ENCODE measurements at regions not wholly inside any gene's neighbourhood (a gene's known extent, or its start where the extent isn't known, plus 50 kb on each side); places are given as distances from the start of the nearest gene placed in this dataset.

DNA sequence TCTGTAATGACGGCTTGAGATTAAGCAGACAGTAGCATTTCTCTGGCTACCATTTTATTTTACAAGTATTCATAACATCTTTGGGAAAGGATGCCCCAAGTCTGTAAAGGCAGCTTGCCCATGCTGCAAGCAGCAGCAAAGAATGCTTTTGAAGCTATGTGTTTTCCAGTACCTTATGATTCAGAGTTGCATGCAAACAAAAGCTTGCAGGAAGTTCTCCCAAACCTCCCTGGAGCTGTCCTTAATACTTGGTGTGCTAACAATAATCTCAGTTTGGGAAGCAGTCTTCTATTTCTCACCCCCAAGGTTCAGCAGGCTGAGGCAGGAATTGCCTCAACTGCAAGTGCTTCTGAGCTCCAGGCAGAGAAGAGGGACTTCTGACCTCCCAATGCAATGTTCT is 60.8 kb downstream of the CCNA1 start:
- DNase-seq (ENCODE audit: extremely low read depth in 1 of 11, low read depth in 9 of 11, low spot score in 4 of 11) = no peak

DNA sequence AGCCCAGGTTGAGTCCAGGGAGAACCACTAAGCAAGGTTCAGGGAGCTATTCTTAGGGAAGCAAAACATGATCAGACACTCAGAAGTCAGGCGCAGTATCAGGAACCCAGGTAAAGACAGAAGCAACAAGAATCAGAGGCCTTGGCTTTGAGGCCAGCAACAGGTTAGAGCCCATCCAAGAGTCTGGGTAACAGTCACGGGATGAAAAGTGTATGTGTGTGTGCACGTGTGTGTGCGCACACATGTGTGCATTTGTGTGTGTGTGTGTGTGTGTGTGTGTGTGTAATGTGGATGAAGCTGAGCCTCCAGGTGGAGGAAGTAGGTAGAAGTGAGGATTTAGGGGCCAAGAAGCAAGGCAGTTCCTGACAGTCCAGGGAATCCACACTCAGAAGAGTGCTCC is 63.1 kb downstream of the CCNA1 start:
- DNase-seq (ENCODE audit: extremely low read depth in 1 of 11, low read depth in 9 of 11, low spot score in 4 of 11) = no peak

DNA sequence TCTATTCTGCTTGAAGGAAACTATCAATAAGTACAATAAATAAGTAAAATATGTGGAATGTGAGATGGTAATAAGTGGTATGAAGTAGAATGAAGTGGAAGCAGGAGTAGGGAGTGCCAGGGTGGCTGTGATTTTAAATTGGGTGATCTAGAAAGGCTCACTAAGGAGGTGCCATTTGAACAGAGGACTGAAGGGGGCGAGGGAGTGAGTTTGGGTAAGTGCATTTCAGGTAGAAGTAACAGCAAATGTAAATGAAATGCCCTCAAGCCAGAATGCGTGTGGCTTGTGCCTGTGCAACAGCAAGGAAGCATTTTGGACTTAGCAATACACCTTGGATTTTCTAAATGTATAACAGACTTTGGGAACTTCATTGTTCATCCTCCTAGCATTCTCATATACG is 77.1 kb downstream of the CCNA1 start:
- DNase-seq (ENCODE audit: extremely low read depth in 1 of 11, low read depth in 9 of 11, low spot score in 4 of 11) = no peak

DNA sequence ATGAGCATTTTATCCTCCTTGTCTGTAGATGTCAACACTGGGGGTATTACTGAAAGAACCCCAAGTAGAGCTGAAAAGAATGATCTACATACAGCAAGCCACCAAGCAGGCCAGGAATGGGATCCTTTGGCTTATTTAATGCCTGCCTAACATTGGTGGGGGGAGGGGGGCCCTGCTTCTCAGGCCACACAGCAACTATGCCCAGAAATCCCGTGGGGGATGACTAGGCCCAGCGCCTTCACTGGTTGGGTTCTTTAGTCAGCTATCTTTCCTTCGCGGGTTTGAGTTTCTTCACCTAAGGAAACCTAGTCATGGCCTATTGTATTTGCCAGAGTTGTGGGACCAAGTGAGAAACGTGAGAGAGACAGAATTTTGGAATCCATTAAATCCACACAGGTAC is 80.5 kb downstream of the CCNA1 start:
- no peak for DNase-seq (ENCODE audit: extremely low read depth in 1 of 11, low read depth in 9 of 11, low spot score in 4 of 11)

DNA sequence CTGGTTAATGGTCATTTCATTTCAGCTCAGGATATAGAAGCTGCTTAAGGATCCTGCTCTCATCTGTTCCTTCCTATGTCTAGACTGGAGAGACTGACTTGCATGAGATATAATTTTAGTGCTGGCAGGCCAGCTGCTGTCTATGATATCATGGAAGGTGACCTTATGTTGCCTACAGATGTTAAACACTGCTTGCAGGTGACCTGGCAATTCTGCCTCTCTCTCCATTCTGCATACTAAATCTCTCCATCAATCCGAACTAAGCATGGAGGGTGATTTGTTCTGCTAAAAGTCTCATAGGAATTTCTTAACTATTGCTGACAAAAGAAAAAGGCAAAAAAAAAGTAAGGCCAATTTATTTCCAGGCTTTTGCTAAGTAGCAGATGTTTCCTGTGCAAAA is 81.0 kb downstream of the CCNA1 start:
- no peak for DNase-seq (ENCODE audit: extremely low read depth in 1 of 11, low read depth in 9 of 11, low spot score in 4 of 11)

DNA sequence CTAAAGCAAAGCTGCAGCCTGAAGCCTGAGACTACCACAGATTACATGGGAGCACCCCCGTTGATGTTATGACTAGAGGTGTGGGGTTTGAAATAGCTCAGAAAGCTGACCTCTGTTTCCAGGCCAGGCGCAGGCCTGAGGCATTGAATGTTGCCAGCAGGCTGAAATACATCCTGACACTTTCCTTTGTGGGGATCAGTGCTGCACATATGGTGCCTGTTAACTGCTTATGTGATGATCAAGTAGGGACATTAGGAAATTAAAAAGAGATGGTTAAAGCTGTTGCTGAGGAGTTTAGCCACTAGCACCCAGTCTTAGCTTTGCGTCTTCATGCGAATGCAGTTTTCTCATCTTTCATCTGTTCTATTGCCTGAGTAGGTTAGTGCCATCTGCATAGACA is 83.2 kb downstream of the CCNA1 start:
- DNase-seq (ENCODE audit: extremely low read depth in 1 of 11, low read depth in 9 of 11, low spot score in 4 of 11) = no peak

DNA sequence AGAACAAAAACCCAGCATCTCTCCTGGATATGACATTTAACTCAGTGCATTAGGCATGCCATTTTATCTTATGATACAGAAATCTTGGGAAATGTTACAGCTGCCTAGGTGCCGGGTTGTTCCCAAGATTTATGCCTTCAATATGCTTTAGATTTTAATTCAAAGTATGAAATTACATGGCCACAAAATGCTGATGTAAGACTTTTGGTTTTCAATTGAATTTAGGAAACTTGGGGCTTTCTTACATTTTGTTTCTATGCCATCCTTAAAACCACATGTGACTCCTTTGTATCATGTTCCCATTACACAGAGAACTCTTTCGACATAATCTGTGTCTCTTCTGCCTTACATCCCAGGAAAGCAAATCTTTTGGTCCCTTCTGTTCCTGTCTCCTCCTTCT is 83.9 kb downstream of the CCNA1 start:
- no peak for DNase-seq (ENCODE audit: extremely low read depth in 1 of 11, low read depth in 9 of 11, low spot score in 4 of 11)

DNA sequence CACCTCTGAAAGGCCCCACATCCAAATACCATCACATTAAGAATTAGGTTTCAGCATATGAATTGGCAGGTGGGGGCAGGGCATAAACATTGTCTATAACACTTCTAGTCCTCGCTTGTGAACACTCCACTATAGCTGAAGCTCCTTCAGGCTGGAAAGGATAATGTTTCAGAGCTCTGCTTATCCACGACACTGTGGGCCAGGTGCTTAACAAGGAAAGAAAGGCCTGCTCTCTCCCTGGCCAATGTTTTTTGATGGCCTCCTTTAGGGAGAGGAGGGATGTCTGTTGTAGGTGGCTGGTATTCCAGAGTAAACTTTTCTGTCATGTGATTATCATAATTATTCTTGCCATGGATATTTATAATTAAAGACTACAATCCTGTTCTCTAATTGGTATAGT is 86.4 kb downstream of the CCNA1 start:
- no peak for DNase-seq (ENCODE audit: extremely low read depth in 1 of 11, low read depth in 9 of 11, low spot score in 4 of 11)

DNA sequence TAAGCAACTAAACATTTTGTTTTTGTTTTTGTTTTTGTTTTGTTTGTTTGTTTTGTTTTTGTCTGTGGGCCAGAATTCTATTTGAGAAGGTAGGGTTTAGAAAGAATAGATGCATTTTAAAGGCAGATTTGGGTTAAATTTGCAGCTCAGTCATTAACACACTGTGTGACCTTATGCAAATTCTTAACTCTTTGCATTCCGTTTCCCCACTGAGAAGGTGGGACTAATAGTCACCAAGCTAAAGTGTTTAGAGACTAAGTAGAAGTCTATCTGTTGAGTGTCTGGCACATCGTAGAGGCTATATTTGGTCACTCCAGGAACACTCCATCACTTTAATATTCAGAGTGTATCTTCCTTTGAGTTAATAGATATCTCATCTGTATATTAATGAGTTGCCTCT is 87.1 kb downstream of the CCNA1 start:
- no peak for DNase-seq (ENCODE audit: extremely low read depth in 1 of 11, low read depth in 9 of 11, low spot score in 4 of 11)

DNA sequence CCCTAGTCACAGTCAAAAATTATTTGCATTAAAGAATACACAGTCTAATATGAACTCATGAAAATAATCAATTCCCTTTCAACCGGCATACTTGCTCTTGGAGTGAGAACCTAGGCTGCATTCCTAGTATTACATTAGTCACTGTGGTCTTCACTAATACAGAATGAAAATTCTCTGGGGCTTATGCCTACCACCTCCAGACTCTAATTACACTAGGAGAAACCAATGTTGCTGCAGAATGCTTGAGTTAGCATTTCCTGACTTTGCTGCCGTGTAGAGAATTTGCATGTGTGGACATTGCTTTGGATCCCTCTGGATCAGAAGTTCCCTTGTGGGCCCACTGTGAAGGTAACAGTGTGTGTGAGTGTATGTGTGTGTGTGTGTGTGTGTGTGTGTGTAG is 87.8 kb downstream of the CCNA1 start:
- DNase-seq (ENCODE audit: extremely low read depth in 1 of 11, low read depth in 9 of 11, low spot score in 4 of 11) = no peak

DNA sequence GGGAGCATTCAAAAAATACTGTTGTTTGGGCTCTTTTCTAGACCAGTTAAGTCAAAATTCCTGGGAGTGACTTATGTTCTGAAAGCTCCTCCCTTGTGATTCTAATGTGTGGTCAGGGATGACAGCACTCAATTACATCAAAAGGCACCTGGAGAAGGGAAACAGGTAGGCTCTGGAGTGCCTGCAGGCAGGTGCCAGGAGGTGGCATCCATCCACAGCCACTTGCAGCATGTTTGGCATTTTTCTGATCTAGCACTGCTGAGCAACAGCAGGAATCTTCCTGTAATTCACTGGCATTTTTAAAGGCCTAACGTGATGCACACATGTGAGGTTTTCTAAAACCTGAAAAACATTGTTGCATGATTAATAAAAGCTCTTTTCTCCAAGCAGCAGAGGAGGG is 94.6 kb downstream of the CCNA1 start:
- no peak for DNase-seq (ENCODE audit: extremely low read depth in 1 of 11, low read depth in 9 of 11, low spot score in 4 of 11)

DNA sequence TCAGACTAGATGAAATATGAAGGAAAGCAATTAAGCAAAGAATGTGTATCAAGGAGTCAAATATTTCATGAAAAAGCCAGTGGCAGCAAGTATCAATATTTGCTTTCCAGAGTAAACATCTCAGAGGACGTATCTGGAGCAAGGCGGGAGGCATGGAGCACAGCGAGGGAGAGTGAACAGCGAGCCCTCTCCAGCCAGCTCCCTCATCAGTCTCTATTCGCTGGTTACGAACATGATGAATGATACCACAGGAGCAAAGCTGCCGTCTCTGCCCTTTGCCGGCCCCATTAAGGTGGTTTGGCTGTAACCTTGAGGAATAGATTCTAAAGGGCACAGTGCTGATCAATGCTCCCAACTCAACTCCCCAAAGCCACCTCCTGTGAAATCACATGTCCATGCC is 95.8 kb downstream of the CCNA1 start:
- DNase-seq (ENCODE audit: extremely low read depth in 1 of 11, low read depth in 9 of 11, low spot score in 4 of 11) = no peak

DNA sequence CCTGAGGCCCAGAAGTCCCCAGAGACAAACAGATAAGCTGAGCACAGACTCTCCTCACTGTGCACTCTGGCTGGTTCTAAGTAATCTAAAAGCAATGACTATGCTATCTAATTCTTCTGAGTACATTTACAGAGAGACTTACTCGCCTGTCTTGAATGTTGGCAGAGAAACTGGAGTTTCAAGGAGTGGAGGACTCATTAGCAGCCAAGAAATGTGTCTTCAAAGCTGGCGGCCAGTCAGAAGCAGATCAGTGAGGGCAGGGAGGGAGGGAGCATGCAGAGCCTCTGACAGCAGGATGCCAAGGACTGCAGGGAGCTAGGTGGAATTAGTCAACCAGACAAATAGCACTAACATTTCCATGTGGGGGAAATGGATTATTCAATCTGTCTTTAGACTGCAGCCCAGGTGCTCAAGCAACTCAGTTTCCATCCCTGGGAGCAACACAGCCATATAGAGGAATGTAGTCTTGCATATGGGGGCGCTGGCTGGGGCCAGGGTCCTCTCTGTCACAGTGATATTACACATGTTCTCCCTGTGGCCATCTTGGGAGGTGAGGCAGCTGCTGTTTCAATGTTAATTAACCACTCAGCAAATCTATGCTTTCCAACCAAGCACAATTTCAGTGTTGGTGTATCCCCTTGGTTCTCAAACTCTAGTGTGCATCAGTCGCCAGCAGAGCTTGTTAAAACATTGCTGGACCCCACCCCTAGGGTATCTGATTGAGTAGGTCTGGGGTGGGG is 97.9 kb downstream of the CCNA1 start:
- DNase-seq (ENCODE audit: extremely low read depth in 1 of 11, low read depth in 9 of 11, low spot score in 4 of 11) = no peak

DNA sequence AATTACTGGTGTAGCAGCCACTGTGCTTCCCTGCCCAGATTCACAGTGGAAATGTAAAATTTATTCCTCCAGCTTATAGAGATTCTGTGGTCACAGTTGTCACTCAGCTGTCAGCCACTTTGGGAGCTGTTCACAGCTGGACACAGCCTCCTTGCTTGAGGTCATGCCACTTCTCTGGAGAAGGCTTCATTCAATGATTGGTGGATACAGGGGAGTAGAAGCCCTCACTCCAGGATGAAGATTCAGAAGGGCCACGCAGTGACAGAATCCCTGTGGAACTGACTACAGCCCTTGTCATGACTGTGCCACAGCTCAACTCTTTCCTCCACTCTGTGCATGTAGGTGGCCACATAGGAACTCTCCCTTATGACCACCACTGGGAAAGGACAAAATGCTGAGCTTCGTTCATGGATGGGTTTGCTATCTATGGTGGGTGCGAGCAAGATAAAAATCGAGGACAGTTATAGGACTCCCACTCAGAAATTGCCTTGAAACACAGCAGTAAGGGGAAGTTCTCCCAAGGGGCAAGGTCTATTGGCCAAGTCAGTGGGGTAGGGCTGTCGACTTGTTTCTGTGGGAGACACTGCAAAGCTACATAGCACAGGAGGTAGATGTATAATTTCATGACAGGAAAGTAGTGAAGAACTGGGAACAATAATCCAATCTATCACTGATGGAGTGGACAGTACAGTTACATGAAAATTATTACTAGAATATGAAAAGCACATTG is 98.7 kb downstream of the CCNA1 start:
- no peak for DNase-seq (ENCODE audit: extremely low read depth in 1 of 11, low read depth in 9 of 11, low spot score in 4 of 11)

DNA sequence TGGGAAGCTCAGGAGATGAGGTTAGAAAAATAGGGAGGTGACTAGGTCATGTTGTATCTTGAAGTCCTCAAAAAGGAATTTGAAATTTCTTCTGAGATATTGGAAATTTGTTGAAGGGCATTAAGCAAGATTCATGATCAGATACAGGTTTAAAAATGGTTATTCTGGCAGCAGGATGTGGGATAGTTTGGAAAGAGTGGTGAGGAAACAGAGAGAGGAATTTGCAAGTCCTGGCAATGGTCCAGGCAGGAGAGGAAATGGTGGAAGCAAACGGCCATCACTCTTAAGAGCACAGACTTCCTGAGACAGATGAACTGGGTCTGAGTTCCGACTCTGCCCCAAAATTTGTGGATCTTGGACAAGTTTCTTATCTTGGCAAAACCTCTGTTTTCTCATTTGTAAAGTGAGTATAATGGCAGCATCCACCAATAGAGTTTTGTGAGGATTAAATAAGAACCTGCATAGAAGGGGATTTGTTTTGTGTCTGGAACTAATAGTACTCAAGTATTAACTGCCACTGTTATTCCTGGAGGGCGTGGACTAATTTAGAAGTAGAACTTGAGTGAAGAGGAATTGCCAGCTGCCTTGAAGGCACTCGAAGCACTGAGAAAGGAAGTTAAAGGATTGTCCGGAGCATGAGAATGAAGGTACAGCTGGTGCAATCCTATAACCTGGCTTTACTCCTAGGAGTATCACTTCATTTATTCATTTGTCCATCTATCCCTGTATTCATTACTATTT is 99.6 kb downstream of the CCNA1 start:
- no peak for DNase-seq (ENCODE audit: extremely low read depth in 1 of 11, low read depth in 9 of 11, low spot score in 4 of 11)

DNA sequence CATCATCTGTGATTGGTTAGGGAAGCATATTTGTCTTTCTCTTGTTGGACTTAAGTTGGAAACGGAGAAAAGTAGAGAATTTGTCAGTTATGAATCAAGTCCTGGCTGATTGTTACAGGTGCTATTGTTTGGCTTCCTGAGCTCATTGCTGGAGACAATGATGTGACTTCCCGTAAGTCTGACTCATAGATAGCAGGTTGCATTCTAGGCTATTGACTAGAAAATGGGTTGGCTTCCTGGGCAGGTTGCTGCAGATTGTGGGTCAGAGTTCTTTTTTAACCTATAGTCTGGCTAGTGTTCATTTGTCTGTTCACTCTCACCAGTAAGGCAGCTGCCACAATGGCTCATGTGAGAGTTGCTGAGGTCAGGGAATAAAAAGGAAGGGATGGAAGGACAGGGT is 101.5 kb downstream of the CCNA1 start:
- no peak for DNase-seq (ENCODE audit: extremely low read depth in 1 of 11, low read depth in 9 of 11, low spot score in 4 of 11)

DNA sequence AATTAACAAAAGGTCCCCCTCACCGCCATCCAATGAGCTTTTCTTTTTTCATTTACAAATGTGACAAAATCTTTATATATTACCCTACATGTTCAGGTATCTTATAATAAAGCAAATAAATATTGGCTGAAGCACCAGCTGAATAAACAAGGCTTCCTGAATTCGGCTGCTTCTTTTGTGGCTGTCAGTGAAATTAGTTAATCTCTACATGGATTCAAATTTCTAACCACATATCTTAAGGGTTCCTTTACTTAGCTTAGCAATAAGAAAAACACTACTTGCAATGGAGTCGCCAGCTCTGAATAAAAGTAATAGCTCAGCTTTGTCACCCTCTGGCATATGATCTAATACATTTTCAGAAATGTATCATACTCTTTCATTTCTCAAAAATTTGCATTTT is 104.3 kb downstream of the CCNA1 start:
- no peak for DNase-seq (ENCODE audit: extremely low read depth in 1 of 11, low read depth in 9 of 11, low spot score in 4 of 11)

DNA sequence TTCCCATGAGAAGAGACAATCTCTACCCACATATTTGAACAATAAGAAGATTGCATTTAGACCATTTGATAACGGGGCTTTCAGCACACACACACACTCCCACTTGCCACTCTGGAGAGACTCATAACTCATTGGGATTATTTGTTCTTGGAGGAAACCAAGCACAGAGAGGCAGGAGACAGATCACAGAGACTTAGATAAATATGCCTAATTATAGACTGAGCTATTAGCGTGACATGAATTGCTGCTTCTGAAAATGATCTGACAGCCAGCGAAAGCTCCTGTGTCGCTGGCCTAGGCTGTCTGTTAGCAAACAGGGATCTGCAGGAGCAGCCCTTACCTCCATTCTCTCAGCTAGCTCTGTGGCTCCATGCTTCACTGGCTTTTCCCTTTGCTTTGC is 111.4 kb downstream of the CCNA1 start:
- no peak for DNase-seq (ENCODE audit: extremely low read depth in 1 of 11, low read depth in 9 of 11, low spot score in 4 of 11)

DNA sequence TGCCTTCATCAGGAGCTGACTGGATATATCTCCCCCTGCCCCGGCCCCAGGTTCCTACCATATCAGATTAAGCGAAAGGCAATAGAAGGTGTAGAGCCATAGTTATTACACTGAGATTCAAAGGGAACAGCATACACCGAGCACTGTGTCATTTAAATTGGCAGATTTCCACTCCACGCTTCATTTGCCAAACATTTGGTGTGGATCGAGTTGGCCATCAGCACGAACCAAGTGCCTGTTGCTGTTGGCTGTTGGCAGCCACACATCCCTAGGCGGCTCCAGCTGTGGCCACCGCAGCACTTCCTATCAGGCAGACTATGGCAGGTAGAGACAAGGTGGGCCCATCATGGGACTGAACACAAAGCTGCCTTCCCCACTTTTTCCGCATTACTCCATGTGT is 115.8 kb downstream of the CCNA1 start:
- no peak for DNase-seq (ENCODE audit: extremely low read depth in 1 of 11, low read depth in 9 of 11, low spot score in 4 of 11)

DNA sequence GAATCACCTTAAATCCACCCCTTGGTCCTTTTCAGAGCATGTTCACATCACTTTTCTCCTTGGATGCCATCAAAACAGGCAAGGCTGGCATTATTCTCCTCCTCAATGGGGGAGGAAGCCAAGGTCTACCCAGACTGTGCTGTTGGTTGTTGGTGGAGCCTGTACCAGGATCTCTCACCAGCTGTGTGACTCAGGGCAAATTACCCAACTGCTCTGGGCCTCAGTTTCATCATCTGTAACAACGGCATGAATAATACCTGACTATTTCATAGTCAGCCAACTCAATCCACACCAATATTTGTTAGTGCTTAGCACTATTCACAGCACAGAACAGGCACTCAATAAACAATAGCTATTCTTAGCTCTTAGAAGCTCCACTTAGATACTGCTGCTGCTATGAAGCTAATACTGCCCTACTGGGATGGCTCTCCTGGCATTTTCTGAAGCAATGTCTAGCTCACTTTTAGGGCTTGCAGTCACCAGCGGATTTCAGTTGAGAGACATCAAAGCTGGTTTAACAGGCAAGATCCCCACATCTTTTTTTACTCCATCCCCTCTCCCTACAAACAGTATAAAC is 116.9 kb downstream of the CCNA1 start:
- DNase-seq (ENCODE audit: extremely low read depth in 1 of 11, low read depth in 9 of 11, low spot score in 4 of 11) = no peak
